ENCODE measurements at regions not wholly inside any gene's neighbourhood (a gene's known extent, or its start where the extent isn't known, plus 50 kb on each side); places are given as distances from the start of the nearest gene placed in this dataset.
A peak's percentile ranks its signal among the peaks of the same experiment; 100 is the strongest.

DNA sequence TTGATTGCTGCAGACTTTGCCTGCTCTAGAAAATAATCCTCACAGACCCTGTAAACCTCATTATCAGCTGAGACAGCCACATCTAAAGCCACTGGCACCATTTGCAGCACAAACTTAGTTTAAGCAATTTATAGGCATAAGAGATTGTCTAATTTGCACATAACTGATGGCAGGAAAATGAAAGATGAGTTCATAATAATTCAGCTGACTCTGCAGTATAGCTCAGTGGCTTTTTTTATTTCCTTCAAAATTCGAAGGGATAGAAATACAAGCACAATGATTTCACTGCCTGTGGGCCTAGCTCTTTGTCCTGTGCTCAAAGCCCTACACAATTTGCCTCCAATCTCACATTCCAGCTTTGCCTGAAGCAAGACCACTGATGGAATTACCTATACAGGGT is 341.2 kb downstream of the RAD51AP2 start:
- Histone ChIP-seq H3K4me2 (ENCODE audit: low read length) (no peak overlapping the region), H3K56ac (ENCODE audit: low read length) (no peak overlapping the region), H3K79me2 (ENCODE audit: control insufficient read depth, insufficient read depth, low read length) (no peaks in the 10 kb centered on the region), H2AK5ac (ENCODE audit: low read length) (no peak overlapping the region), H3K79me1 (ENCODE audit: low read length) (no peaks in the 10 kb centered on the region), H3K9ac (ENCODE audit: low read length) (no peak overlapping the region), H3K27me3 (ENCODE audit: insufficient read depth, low read length, poor library complexity) (no peaks in the 10 kb centered on the region), H3K27ac (ENCODE audit: low read depth, low read length) (no peak overlapping the region), H2BK120ac (ENCODE audit: low read depth, low read length) (no peak overlapping the region), H3K18ac (ENCODE audit: low read length) (no peak overlapping the region), H3K36me3 (ENCODE audit: control insufficient read depth, insufficient read depth, low read length) (no peaks in the 10 kb centered on the region), H3K4me3 (ENCODE audit: low read length) (no peak overlapping the region), H3K4ac (ENCODE audit: low read depth, low read length) (no peak overlapping the region), H3K4me1 (ENCODE audit: control insufficient read depth, low read depth, low read length) (no peaks in the 10 kb centered on the region), H3K23ac (ENCODE audit: low read length) (no peak overlapping the region), H2BK15ac (replicated peaks; ENCODE audit: low read depth) (no peak overlapping the region), H2BK5ac (ENCODE audit: low read length) (no peak overlapping the region), H4K8ac (ENCODE audit: low read depth, low read length) (no peak overlapping the region), H4K5ac (ENCODE audit: low read length) (no peak overlapping the region)
- DNase-seq, result no peak
- no CpG with 5 or more reads among the region's 1 CpG for WGBS (ENCODE audit: extremely low coverage, insufficient coverage, low lambda C conversion rate)

DNA sequence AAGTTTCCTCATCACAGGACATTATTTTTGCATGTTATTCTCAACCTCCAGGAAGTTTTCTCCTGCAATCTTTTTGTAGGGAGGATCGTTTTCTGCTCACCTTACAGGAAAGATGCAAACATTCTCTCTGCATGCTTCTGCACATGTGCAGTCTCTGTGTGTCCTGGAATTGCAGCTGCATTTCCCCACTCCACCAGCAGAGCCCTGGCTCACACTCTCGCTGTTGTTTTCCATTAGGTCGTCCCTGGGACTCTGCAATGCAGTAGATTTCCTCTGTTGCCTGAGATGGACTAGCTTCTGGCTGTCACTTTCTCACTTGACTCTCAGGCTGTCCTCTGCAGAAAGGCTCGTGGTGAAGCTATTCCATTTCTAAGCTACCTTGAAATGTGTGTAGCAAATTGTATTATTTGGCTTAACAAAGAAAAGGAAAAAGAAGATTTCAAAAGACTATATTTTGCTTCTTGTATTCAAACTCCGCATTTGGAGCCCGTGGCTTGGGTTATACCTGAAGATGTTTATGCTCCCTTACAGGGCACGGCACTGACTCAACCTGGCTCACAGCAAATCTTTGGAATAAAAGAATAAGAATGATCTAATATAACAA is 346.7 kb downstream of the RAD51AP2 start:
- Histone ChIP-seq H3K36me3 (ENCODE audit: control insufficient read depth, insufficient read depth, low read length) (no peaks in the 10 kb centered on the region), H2AK5ac (ENCODE audit: low read length) (no peak overlapping the region), H3K4me3 (ENCODE audit: low read length) (no peak overlapping the region), H4K8ac (ENCODE audit: low read depth, low read length) (no peak overlapping the region), H3K9ac (ENCODE audit: low read length) (no peak overlapping the region), H3K4ac (ENCODE audit: low read depth, low read length) (no peak overlapping the region), H2BK120ac (ENCODE audit: low read depth, low read length) (no peak overlapping the region), H2BK5ac (ENCODE audit: low read length) (no peak overlapping the region), H3K27ac (ENCODE audit: low read depth, low read length) (no peak overlapping the region), H3K4me2 (ENCODE audit: low read length) (no peak overlapping the region), H3K79me2 (ENCODE audit: control insufficient read depth, insufficient read depth, low read length) (no peaks in the 10 kb centered on the region), H3K27me3 (ENCODE audit: insufficient read depth, low read length, poor library complexity) (no peaks in the 10 kb centered on the region), H2BK15ac (replicated peaks; ENCODE audit: low read depth) (no peak overlapping the region), H4K5ac (ENCODE audit: low read length) (no peak overlapping the region), H3K18ac (ENCODE audit: low read length) (no peak overlapping the region), H3K23ac (ENCODE audit: low read length) (no peak overlapping the region), H3K56ac (ENCODE audit: low read length) (no peak overlapping the region), H3K4me1 (ENCODE audit: control insufficient read depth, low read depth, low read length) (no peaks in the 10 kb centered on the region), H3K79me1 (ENCODE audit: low read length) (no peaks in the 10 kb centered on the region)
- peak; percentile 74 for DNase-seq
- no CpG with 5 or more reads among the region's 7 CpGs for WGBS (ENCODE audit: extremely low coverage, insufficient coverage, low lambda C conversion rate)

GRCh38 chr2:17166506-17166905 is 351.7 kb downstream of the RAD51AP2 start:
- H3K27me3 ChIP-seq (ENCODE audit: insufficient read depth, low read length, poor library complexity), result no peaks in the 10 kb centered on the region
- no peaks in the 10 kb centered on the region for H3K79me1 ChIP-seq (ENCODE audit: low read length)
- H2BK5ac ChIP-seq (ENCODE audit: low read length), result no peak overlapping the region
- H3K36me3 ChIP-seq (ENCODE audit: control insufficient read depth, insufficient read depth, low read length), result no peaks in the 10 kb centered on the region
- H3K4me3 ChIP-seq (ENCODE audit: low read length), result no peak overlapping the region
- WGBS (ENCODE audit: extremely low coverage, insufficient coverage, low lambda C conversion rate), result no CpG with 5 or more reads among the region's 4 CpGs
- no peaks in the 10 kb centered on the region for H3K4me1 ChIP-seq (ENCODE audit: control insufficient read depth, low read depth, low read length)
- no peak overlapping the region for H3K23ac ChIP-seq (ENCODE audit: low read length)
- H2BK120ac ChIP-seq (ENCODE audit: low read depth, low read length), result no peak overlapping the region
- H3K18ac ChIP-seq (ENCODE audit: low read length), result no peak overlapping the region
- H3K56ac ChIP-seq (ENCODE audit: low read length), result no peak overlapping the region
- no peak overlapping the region for H2AK5ac ChIP-seq (ENCODE audit: low read length)
- no peak overlapping the region for H3K9ac ChIP-seq (ENCODE audit: low read length)
- H3K27ac ChIP-seq (ENCODE audit: low read depth, low read length), result no peak overlapping the region
- H3K79me2 ChIP-seq (ENCODE audit: control insufficient read depth, insufficient read depth, low read length), result no peaks in the 10 kb centered on the region
- DNase-seq, result no peak
- no peak overlapping the region for H3K4me2 ChIP-seq (ENCODE audit: low read length)
- H3K4ac ChIP-seq (ENCODE audit: low read depth, low read length), result no peak overlapping the region
- H2BK15ac ChIP-seq (replicated peaks; ENCODE audit: low read depth), result no peak overlapping the region
- no peak overlapping the region for H4K5ac ChIP-seq (ENCODE audit: low read length)
- H4K8ac ChIP-seq (ENCODE audit: low read depth, low read length), result no peak overlapping the region

DNA sequence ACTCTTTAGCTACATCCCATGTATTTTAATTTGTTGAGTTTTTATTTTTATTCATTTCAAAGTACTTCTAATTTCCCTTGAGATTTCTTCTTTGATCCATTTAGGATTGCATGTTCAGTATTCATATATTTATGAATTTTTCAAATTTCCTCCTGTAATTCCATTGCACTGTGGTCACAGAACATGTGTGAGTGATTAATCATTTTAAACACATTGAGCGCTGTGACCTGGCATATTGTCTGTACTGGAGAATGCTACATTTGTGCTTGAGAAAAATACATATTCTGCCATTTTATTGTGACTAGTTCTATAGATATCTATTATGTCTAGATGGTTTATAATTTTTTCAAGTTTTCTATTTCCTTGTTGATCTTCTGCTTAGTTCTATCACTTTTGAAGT is 353.7 kb downstream of the RAD51AP2 start:
- H3K27me3 ChIP-seq (ENCODE audit: insufficient read depth, low read length, poor library complexity), result no peaks in the 10 kb centered on the region
- no CpG with 5 or more reads among the region's 1 CpG for WGBS (ENCODE audit: extremely low coverage, insufficient coverage, low lambda C conversion rate)
- no peak overlapping the region for H3K18ac ChIP-seq (ENCODE audit: low read length)
- no peaks in the 10 kb centered on the region for H3K4me1 ChIP-seq (ENCODE audit: control insufficient read depth, low read depth, low read length)
- no peak overlapping the region for H3K4me3 ChIP-seq (ENCODE audit: low read length)
- H3K4ac ChIP-seq (ENCODE audit: low read depth, low read length), result no peak overlapping the region
- H2BK15ac ChIP-seq (replicated peaks; ENCODE audit: low read depth), result no peak overlapping the region
- H2BK5ac ChIP-seq (ENCODE audit: low read length), result no peak overlapping the region
- no peak overlapping the region for H3K4me2 ChIP-seq (ENCODE audit: low read length)
- DNase-seq, result no peak
- H3K9ac ChIP-seq (ENCODE audit: low read length), result no peak overlapping the region
- no peaks in the 10 kb centered on the region for H3K36me3 ChIP-seq (ENCODE audit: control insufficient read depth, insufficient read depth, low read length)
- H3K79me2 ChIP-seq (ENCODE audit: control insufficient read depth, insufficient read depth, low read length), result no peaks in the 10 kb centered on the region
- no peaks in the 10 kb centered on the region for H3K79me1 ChIP-seq (ENCODE audit: low read length)
- no peak overlapping the region for H4K5ac ChIP-seq (ENCODE audit: low read length)
- no peak overlapping the region for H3K56ac ChIP-seq (ENCODE audit: low read length)
- H3K23ac ChIP-seq (ENCODE audit: low read length), result no peak overlapping the region
- no peak overlapping the region for H3K27ac ChIP-seq (ENCODE audit: low read depth, low read length)
- H4K8ac ChIP-seq (ENCODE audit: low read depth, low read length), result no peak overlapping the region
- H2BK120ac ChIP-seq (ENCODE audit: low read depth, low read length), result no peak overlapping the region
- no peak overlapping the region for H2AK5ac ChIP-seq (ENCODE audit: low read length)

DNA sequence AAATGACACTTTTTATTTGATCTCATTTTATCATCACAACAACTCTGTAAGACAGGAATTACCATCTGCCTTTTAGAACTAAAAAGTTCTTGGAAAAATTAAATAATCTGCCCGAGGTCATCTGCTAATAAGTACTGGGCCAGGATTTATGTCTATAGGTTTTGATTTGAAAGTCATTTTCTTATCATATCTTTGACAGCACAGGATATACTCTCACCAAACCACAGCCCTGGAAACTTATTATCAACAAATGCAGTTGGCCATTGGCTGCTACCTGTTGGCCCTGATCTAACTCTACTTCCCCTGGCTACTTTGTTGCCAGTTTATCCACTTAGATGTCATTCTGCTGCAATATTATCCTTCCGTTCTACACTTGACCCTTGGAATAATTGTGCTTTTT is 354.6 kb downstream of the RAD51AP2 start:
- Histone ChIP-seq H4K8ac (ENCODE audit: low read depth, low read length) (no peak overlapping the region), H3K4ac (ENCODE audit: low read depth, low read length) (no peak overlapping the region), H3K79me2 (ENCODE audit: control insufficient read depth, insufficient read depth, low read length) (no peaks in the 10 kb centered on the region), H3K79me1 (ENCODE audit: low read length) (no peaks in the 10 kb centered on the region), H3K36me3 (ENCODE audit: control insufficient read depth, insufficient read depth, low read length) (no peaks in the 10 kb centered on the region), H3K27me3 (ENCODE audit: insufficient read depth, low read length, poor library complexity) (no peaks in the 10 kb centered on the region), H3K9ac (ENCODE audit: low read length) (no peak overlapping the region), H3K18ac (ENCODE audit: low read length) (no peak overlapping the region), H4K5ac (ENCODE audit: low read length) (no peak overlapping the region), H2BK15ac (replicated peaks; ENCODE audit: low read depth) (no peak overlapping the region), H3K23ac (ENCODE audit: low read length) (no peak overlapping the region), H2BK5ac (ENCODE audit: low read length) (no peak overlapping the region), H2AK5ac (ENCODE audit: low read length) (no peak overlapping the region), H3K56ac (ENCODE audit: low read length) (no peak overlapping the region), H3K4me3 (ENCODE audit: low read length) (no peak overlapping the region), H3K4me2 (ENCODE audit: low read length) (no peak overlapping the region), H2BK120ac (ENCODE audit: low read depth, low read length) (no peak overlapping the region), H3K27ac (ENCODE audit: low read depth, low read length) (no peak overlapping the region), H3K4me1 (ENCODE audit: control insufficient read depth, low read depth, low read length) (no peaks in the 10 kb centered on the region)
- DNase-seq, result no peak
- WGBS (ENCODE audit: extremely low coverage, insufficient coverage, low lambda C conversion rate), result no CpG with 5 or more reads among the region's 2 CpGs

DNA sequence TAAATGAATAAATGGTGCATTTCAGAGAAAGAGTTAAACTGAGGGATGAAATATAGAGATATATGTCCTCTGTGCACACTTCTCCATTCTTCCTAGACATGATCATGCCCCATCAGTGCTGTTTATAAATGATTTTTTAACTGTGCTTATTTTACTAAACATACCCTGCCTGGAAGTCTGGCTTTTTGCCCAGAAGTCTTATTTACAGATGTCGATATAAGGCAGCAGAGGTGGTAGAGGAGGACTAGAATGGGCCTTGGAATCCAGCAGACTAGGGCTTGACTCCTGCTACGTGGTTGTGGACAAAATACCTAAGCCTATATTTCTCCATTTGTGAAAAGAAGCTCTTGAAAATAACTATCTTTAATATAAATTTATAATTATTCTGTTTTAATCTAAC is 355.5 kb downstream of the RAD51AP2 start:
- Histone ChIP-seq H2AK5ac (ENCODE audit: low read length) (no peak overlapping the region), H3K18ac (ENCODE audit: low read length) (no peak overlapping the region), H2BK120ac (ENCODE audit: low read depth, low read length) (no peak overlapping the region), H3K27ac (ENCODE audit: low read depth, low read length) (no peak overlapping the region), H3K27me3 (ENCODE audit: insufficient read depth, low read length, poor library complexity) (no peaks in the 10 kb centered on the region), H3K4me3 (ENCODE audit: low read length) (no peak overlapping the region), H3K36me3 (ENCODE audit: control insufficient read depth, insufficient read depth, low read length) (no peaks in the 10 kb centered on the region), H2BK5ac (ENCODE audit: low read length) (no peak overlapping the region), H3K79me2 (ENCODE audit: control insufficient read depth, insufficient read depth, low read length) (no peaks in the 10 kb centered on the region), H4K8ac (ENCODE audit: low read depth, low read length) (no peak overlapping the region), H4K5ac (ENCODE audit: low read length) (no peak overlapping the region), H3K56ac (ENCODE audit: low read length) (no peak overlapping the region), H3K9ac (ENCODE audit: low read length) (no peak overlapping the region), H2BK15ac (replicated peaks; ENCODE audit: low read depth) (no peak overlapping the region), H3K79me1 (ENCODE audit: low read length) (no peaks in the 10 kb centered on the region), H3K23ac (ENCODE audit: low read length) (no peak overlapping the region), H3K4me1 (ENCODE audit: control insufficient read depth, low read depth, low read length) (no peaks in the 10 kb centered on the region), H3K4ac (ENCODE audit: low read depth, low read length) (no peak overlapping the region), H3K4me2 (ENCODE audit: low read length) (no peak overlapping the region)
- no peak for DNase-seq
- WGBS (ENCODE audit: extremely low coverage, insufficient coverage, low lambda C conversion rate), result no CpG with 5 or more reads among the region's 2 CpGs

All from mesendoderm (in vitro differentiated cells).